Panc1 (cell line): ENCODE measurements at regions not wholly inside any gene's neighbourhood (a gene's known extent, or its start where the extent isn't known, plus 50 kb on each side); places are given as distances from the start of the nearest gene placed in this dataset.

Source experiments
- ATAC-seq: fragments of 200-7000 bp; cut with Tn5 transposase; 2 replicates; pipeline ENCODE4 v1.9.1; 2020; ENCODE audit warnings: mild to moderate bottlenecking, moderate library complexity
- BruUV-seq: library from RNA; stranded (reverse); fragments of 400-500 nt; replicated peaks from 2 replicates; lab custom pipeline; 2021; lab: Mats Ljungman, UMichigan
- CTCF ChIA-PET: fragments of 300-600 bp; sonication (Branson Sonifier 250); formaldehyde crosslinking; loops from one replicate; lab custom pipeline; 2022; ENCODE audit warnings: antibody characterized with exemption; lab: Charles Lee
- POLR2A ChIA-PET: fragments of 300-600 bp; sonication (Branson Sonifier 250); formaldehyde crosslinking; loops from one replicate; lab custom pipeline; 2022; ENCODE audit warnings: antibody characterized with exemption; lab: Charles Lee
- DNase-seq: peaks from one replicate; pipeline ENCODE4 v3.0.0-alpha.2; 2010; ENCODE audit warnings: low read depth, low spot score
- H3K27ac ChIP-seq: 2 replicates; pipeline ENCODE4 v1.5.1; 2011; ENCODE audit warnings: mild to moderate bottlenecking, low read length, inconsistent platforms
- H3K27me3 ChIP-seq: fragments of 200-500 bp; sonication (Bioruptor generic); 2 replicates; pipeline ENCODE4 v1.6.0; 2014; ENCODE audit warnings: low read length, inconsistent platforms; ENCODE audit not compliant: control insufficient read depth, insufficient read depth
- H3K36me3 ChIP-seq: fragments of 200-500 bp; sonication (Bioruptor generic); 2 replicates; pipeline ENCODE4 v1.5.1; 2014; ENCODE audit warnings: inconsistent platforms, mild to moderate bottlenecking, low read length, moderate library complexity; ENCODE audit not compliant: control insufficient read depth, insufficient read depth
- H3K4me1 ChIP-seq: 2 replicates; pipeline ENCODE4 v1.5.1; 2011; ENCODE audit warnings: inconsistent platforms, mild to moderate bottlenecking, low read length, moderate library complexity; ENCODE audit not compliant: control insufficient read depth, insufficient read depth
- H3K4me3 ChIP-seq, 2 experiments: 2 replicates each; pipeline ENCODE4 v1.5.1; 2011 to 2012; ENCODE audit warnings: low read depth in 2 of 2, low read length in 2 of 2, mild to moderate bottlenecking in 2 of 2, inconsistent platforms in 1 of 2, moderate library complexity in 1 of 2
- H3K9me3 ChIP-seq: fragments of 200-500 bp; sonication (Bioruptor generic); 2 replicates; pipeline ENCODE4 v1.5.1; 2014; ENCODE audit warnings: low read depth, mild to moderate bottlenecking, inconsistent platforms, low read length, moderate library complexity; ENCODE audit not compliant: control insufficient read depth, insufficient read depth
- CTCF ChIP-seq: fragments of 450-650 bp; IDR thresholded peaks from 2 replicates; pipeline ENCODE4 v1.5.1; 2017; ENCODE audit warnings: mild to moderate bottlenecking
- POLR2AphosphoS5 ChIP-seq: IDR thresholded peaks from 2 replicates; pipeline ENCODE4 v1.6.1; 2012; ENCODE audit warnings: mild to moderate bottlenecking, low read depth, low read length, moderate library complexity
- REST ChIP-seq, 2 experiments: IDR thresholded peaks; 2 replicates each; pipeline ENCODE4 v1.6.1; 2011 to 2012; ENCODE audit warnings: low read depth in 2 of 2, control low read depth in 1 of 2, low read length in 1 of 2, mild to moderate bottlenecking in 1 of 2, moderate library complexity in 1 of 2; ENCODE audit not compliant: insufficient read depth in 1 of 2
- SIN3A ChIP-seq: IDR thresholded peaks from 2 replicates; pipeline ENCODE4 v1.6.1; 2012; ENCODE audit warnings: low read depth, mild to moderate bottlenecking, low read length, moderate library complexity, borderline replicate concordance; ENCODE audit not compliant: insufficient read depth
- TCF7L2 ChIP-seq: IDR thresholded peaks from 2 replicates; pipeline ENCODE4 v1.6.1; 2011; ENCODE audit warnings: mild to moderate bottlenecking, low read depth, low read length, inconsistent platforms
- in situ Hi-C: cut with HindIII; loops from 2 replicates; pipeline ENCODE4 v1.10.0; 2016; ENCODE audit warnings: low sequenced_read_pairs, low pct_unique_long_range_greater_than_20kb
- intact Hi-C: fragments of 100-400 bp; cut with micrococcal nuclease; formaldehyde crosslinking; loops from one replicate; pipeline ENCODE4 v1.10.0; 2022; ENCODE audit not compliant: unreplicated experiment

- CTCF ChIA-PET: no interaction called here
- intact Hi-C loops: no loop called here
Measured at GRCh38 chr2:192657362-192657761, 462.6 kb upstream of the TMEFF2 start.

GRCh38 chr2:192655916-192656315 lies 461.2 kb upstream of the TMEFF2 start:
- CTCF ChIA-PET: no interaction called here
- no peak for DNase-seq
- Histone ChIP-seq H3K9me3 (no peaks in the 10 kb centered on the region; the same call in 1 of the 2 replicates), H3K4me3 (no peak overlapping the region), H3K36me3 (no peaks in the 10 kb centered on the region), H3K27ac (no peak overlapping the region), H3K27me3 (no peaks in the 10 kb centered on the region), H3K4me1 (no peaks in the 10 kb centered on the region)
- no TSS peak for BruUV-seq
- POLR2A ChIA-PET: no interaction called here
- intact Hi-C loops (no loop called here), in situ Hi-C loops (no loop called here)
- no peak for ATAC-seq
- no peak for TF ChIP-seq SIN3A
- no peak for TF ChIP-seq POLR2AphosphoS5

More at GRCh38 chr2:192657362-192657761, 462.6 kb upstream of the TMEFF2 start:
- in situ Hi-C loops: no loop called here
- Histone ChIP-seq H3K36me3 (no peaks in the 10 kb centered on the region), H3K9me3 (no peaks in the 10 kb centered on the region; the same call in 1 of the 2 replicates), H3K4me3 (no peak overlapping the region), H3K27ac (no peak overlapping the region), H3K27me3 (no peaks in the 10 kb centered on the region), H3K4me1 (no peaks in the 10 kb centered on the region)
- TF ChIP-seq POLR2AphosphoS5 (no peak), REST (IDR thresholded peaks at IDR 0.05; ENCODE audit: insufficient read depth in 1 of 2, low read depth in 2 of 2, low read length in 1 of 2) (no peak), TCF7L2 (no peak), CTCF (no peak), SIN3A (no peak)
- no TSS peak for BruUV-seq
- ATAC-seq (no peak), DNase-seq (no peak)
- POLR2A ChIA-PET: no interaction called here

GRCh38 chr2:192645811-192646598 lies 451.3 kb upstream of the TMEFF2 start:
- intact Hi-C loops: no loop called here
- DNase-seq (no peak), ATAC-seq (no peak)
- CTCF ChIA-PET: no interaction called here
- Histone ChIP-seq H3K4me3 (no peak overlapping the region), H3K36me3 (no peaks in the 10 kb centered on the region), H3K27ac (no peak overlapping the region), H3K4me1 (no peaks in the 10 kb centered on the region), H3K9me3 (no peaks in the 10 kb centered on the region), H3K27me3 (no peaks in the 10 kb centered on the region)
- in situ Hi-C loops: no loop called here
- POLR2A ChIA-PET: no interaction called here
- no TSS peak for BruUV-seq
- TF ChIP-seq POLR2AphosphoS5 (no peak), CTCF (no peak), TCF7L2 (no peak), SIN3A (no peak), REST (IDR thresholded peaks at IDR 0.05; ENCODE audit: insufficient read depth in 1 of 2, low read depth in 2 of 2, low read length in 1 of 2) (no peak)
